ENCODE measurements at regions not wholly inside any gene's neighbourhood (a gene's known extent, or its start where the extent isn't known, plus 50 kb on each side); places are given as distances from the start of the nearest gene placed in this dataset.

DNA sequence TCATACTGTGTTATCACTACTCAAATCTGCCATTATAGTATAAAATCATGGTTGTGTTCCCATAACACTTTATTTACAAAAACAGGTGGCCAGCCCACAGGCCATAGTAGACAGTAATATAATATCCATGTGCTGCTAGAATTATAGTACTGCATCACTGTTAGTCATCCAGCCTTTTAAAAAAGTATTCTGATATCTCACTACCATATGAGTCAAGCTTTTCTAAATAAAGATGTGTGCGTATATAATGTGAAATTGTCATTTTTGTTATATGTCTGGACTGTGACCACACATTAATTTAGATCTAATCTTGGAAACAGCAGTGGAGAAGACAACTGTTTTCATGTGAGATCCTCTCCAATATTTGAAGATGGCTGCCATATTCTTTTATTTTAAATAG, 1049.1 kb upstream of the GOT2 start:
- no peaks in the 10 kb centered on the region for H3K9me2 ChIP-seq (replicated peaks; ENCODE audit: insufficient read depth)
- no peak overlapping the region for H3K4me2 ChIP-seq
- no peaks in the 10 kb centered on the region for H3K9me3 ChIP-seq (ENCODE audit: low read depth)
- H3K4me3 ChIP-seq: no peak overlapping the region
- 100% methylated on average over 1 of the region's 1 CpG for WGBS (ENCODE audit: low lambda C conversion rate, missing lambda C conversion rate)
- H4K20me1 ChIP-seq (ENCODE audit: insufficient read depth, poor library complexity, severe bottlenecking): no peaks in the 10 kb centered on the region
- no peak overlapping the region for H3K27ac ChIP-seq
- no peak overlapping the region for H2AFZ ChIP-seq
- TF ChIP-seq EZH2phosphoT487 (IDR thresholded peaks at IDR 0.05; ENCODE audit: low read depth, severe bottlenecking, unreplicated experiment) (no peak), EZH2 (IDR thresholded peaks at IDR 0.05; ENCODE audit: borderline replicate concordance) (no peak)
- TF ChIP-seq, protein P1, sequence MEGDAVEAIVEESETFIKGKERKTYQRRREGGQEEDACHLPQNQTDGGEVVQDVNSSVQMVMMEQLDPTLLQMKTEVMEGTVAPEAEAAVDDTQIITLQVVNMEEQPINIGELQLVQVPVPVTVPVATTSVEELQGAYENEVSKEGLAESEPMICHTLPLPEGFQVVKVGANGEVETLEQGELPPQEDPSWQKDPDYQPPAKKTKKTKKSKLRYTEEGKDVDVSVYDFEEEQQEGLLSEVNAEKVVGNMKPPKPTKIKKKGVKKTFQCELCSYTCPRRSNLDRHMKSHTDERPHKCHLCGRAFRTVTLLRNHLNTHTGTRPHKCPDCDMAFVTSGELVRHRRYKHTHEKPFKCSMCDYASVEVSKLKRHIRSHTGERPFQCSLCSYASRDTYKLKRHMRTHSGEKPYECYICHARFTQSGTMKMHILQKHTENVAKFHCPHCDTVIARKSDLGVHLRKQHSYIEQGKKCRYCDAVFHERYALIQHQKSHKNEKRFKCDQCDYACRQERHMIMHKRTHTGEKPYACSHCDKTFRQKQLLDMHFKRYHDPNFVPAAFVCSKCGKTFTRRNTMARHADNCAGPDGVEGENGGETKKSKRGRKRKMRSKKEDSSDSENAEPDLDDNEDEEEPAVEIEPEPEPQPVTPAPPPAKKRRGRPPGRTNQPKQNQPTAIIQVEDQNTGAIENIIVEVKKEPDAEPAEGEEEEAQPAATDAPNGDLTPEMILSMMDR (IDR thresholded peaks at IDR 0.05; ENCODE audit: poor library complexity): no peak
- no peaks in the 10 kb centered on the region for H3K79me2 ChIP-seq
- no peaks in the 10 kb centered on the region for H3K27me3 ChIP-seq
- no peaks in the 10 kb centered on the region for H3K4me1 ChIP-seq (ENCODE audit: insufficient read depth)
- no peaks in the 10 kb centered on the region for H3K36me3 ChIP-seq (replicated peaks; ENCODE audit: insufficient read depth, low read depth)
- DNase-seq (ENCODE audit: low spot score): no peak

DNA sequence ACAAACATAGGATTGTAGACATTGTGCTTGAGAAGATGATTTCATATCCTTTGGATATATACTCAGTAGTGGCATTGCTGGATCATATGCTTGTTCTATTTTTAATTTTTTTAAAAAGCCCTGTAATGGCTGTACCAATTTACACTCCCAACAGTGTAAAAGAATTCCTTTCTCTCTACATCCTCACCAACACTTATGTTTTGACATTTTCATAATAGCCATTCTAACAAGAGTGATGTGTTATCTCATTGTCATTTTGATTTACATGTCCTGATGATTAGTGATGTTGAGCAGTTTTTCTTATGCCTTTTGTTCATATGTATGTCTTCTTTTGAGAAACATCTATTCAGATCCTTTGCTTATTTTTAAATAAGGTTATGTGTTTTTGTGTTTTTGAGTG, 1039.2 kb upstream of the GOT2 start:
- TF ChIP-seq EZH2phosphoT487 (IDR thresholded peaks at IDR 0.05; ENCODE audit: low read depth, severe bottlenecking, unreplicated experiment) (no peak), EZH2 (IDR thresholded peaks at IDR 0.05; ENCODE audit: borderline replicate concordance) (no peak)
- TF ChIP-seq, protein P1 (IDR thresholded peaks at IDR 0.05; ENCODE audit: poor library complexity): no peak
- H3K36me3 ChIP-seq (replicated peaks; ENCODE audit: insufficient read depth, low read depth): no peaks in the 10 kb centered on the region
- H4K20me1 ChIP-seq (ENCODE audit: insufficient read depth, poor library complexity, severe bottlenecking): no peaks in the 10 kb centered on the region
- peaks cover 3% of the 10 kb centered on the region for H3K9me3 ChIP-seq (ENCODE audit: low read depth)
- H3K27ac ChIP-seq: no peak overlapping the region
- H3K9me2 ChIP-seq (replicated peaks; ENCODE audit: insufficient read depth): no peaks in the 10 kb centered on the region
- H3K4me2 ChIP-seq: no peak overlapping the region
- no peaks in the 10 kb centered on the region for H3K79me2 ChIP-seq
- no peak overlapping the region for H3K4me3 ChIP-seq
- no peak overlapping the region for H2AFZ ChIP-seq
- no peaks in the 10 kb centered on the region for H3K27me3 ChIP-seq
- no peak for DNase-seq (ENCODE audit: low spot score)
- no peaks in the 10 kb centered on the region for H3K4me1 ChIP-seq (ENCODE audit: insufficient read depth)

DNA sequence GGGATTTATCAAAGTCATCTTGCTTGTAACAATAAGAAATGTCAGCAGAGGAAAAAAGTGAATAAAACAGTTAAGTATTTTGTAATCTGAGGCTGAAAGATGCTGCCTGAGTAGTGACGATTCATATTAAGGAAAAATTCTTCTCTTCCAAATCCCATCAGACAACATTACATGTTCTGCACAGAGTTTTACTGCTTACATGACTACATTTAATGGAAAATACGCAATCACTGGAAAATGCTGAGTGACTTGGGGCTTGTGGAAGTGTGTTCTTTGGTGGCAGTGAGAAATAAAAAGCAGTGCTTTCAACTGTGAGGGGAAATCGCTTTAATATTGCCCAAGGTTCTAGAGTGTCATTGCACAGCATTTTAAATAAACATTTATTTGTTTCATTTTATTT, 1025.2 kb upstream of the GOT2 start:
- H3K27me3 ChIP-seq: no peaks in the 10 kb centered on the region
- no peak overlapping the region for H3K27ac ChIP-seq
- no peaks in the 10 kb centered on the region for H3K9me3 ChIP-seq (ENCODE audit: low read depth)
- H3K4me3 ChIP-seq: no peak overlapping the region
- TF ChIP-seq EZH2 (IDR thresholded peaks at IDR 0.05; ENCODE audit: borderline replicate concordance) (no peak), EZH2phosphoT487 (IDR thresholded peaks at IDR 0.05; ENCODE audit: low read depth, severe bottlenecking, unreplicated experiment) (no peak)
- TF ChIP-seq, protein P1 (IDR thresholded peaks at IDR 0.05; ENCODE audit: poor library complexity): no peak
- H4K20me1 ChIP-seq (ENCODE audit: insufficient read depth, poor library complexity, severe bottlenecking): no peaks in the 10 kb centered on the region
- WGBS (ENCODE audit: low lambda C conversion rate, missing lambda C conversion rate): 90% methylated on average over 3 of the region's 3 CpGs
- H3K4me1 ChIP-seq (ENCODE audit: insufficient read depth): no peaks in the 10 kb centered on the region
- H3K4me2 ChIP-seq: no peak overlapping the region
- no peak overlapping the region for H2AFZ ChIP-seq
- H3K79me2 ChIP-seq: no peaks in the 10 kb centered on the region
- H3K9me2 ChIP-seq (replicated peaks; ENCODE audit: insufficient read depth): no peaks in the 10 kb centered on the region
- no peaks in the 10 kb centered on the region for H3K36me3 ChIP-seq (replicated peaks; ENCODE audit: insufficient read depth, low read depth)
- DNase-seq (ENCODE audit: low spot score): no peak

DNA sequence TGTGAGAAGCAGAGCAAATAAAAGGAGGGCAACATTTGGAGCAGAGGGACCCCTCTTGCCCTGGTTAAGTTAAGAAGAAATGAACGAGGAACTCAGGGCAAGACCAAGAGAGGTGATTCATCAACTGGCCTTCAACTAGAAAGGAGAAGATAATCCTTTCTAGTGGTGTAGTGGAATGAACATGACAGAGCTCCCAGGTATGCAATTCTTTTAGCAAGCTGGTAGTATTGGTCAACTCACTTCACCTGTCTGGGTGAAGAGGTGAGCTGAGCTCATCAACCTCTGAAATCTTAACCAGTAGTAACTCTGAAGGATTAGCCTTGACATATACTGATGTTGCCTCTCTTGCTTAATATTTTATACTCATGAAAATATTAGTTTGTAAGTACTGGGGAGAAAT, 1024.7 kb upstream of the GOT2 start:
- H3K36me3 ChIP-seq (replicated peaks; ENCODE audit: insufficient read depth, low read depth): no peaks in the 10 kb centered on the region
- 70% methylated on average over 1 of the region's 1 CpG for WGBS (ENCODE audit: low lambda C conversion rate, missing lambda C conversion rate)
- no peaks in the 10 kb centered on the region for H3K4me1 ChIP-seq (ENCODE audit: insufficient read depth)
- no peak overlapping the region for H3K27ac ChIP-seq
- TF ChIP-seq EZH2 (IDR thresholded peaks at IDR 0.05; ENCODE audit: borderline replicate concordance): no peak
- TF ChIP-seq, protein P1 (IDR thresholded peaks at IDR 0.05; ENCODE audit: poor library complexity): no peak
- TF ChIP-seq EZH2phosphoT487 (IDR thresholded peaks at IDR 0.05; ENCODE audit: low read depth, severe bottlenecking, unreplicated experiment): no peak
- H2AFZ ChIP-seq: no peak overlapping the region
- no peak overlapping the region for H3K4me3 ChIP-seq
- H3K79me2 ChIP-seq: no peaks in the 10 kb centered on the region
- no peaks in the 10 kb centered on the region for H4K20me1 ChIP-seq (ENCODE audit: insufficient read depth, poor library complexity, severe bottlenecking)
- no peak overlapping the region for H3K4me2 ChIP-seq
- no peak for DNase-seq (ENCODE audit: low spot score)
- H3K9me2 ChIP-seq (replicated peaks; ENCODE audit: insufficient read depth): no peaks in the 10 kb centered on the region
- H3K27me3 ChIP-seq: no peaks in the 10 kb centered on the region
- H3K9me3 ChIP-seq (ENCODE audit: low read depth): no peaks in the 10 kb centered on the region

All from hepatocyte (in vitro differentiated cells).